ENCODE measurements at regions not wholly inside any gene's neighbourhood (a gene's known extent, or its start where the extent isn't known, plus 50 kb on each side); places are given as distances from the start of the nearest gene placed in this dataset.

DNA sequence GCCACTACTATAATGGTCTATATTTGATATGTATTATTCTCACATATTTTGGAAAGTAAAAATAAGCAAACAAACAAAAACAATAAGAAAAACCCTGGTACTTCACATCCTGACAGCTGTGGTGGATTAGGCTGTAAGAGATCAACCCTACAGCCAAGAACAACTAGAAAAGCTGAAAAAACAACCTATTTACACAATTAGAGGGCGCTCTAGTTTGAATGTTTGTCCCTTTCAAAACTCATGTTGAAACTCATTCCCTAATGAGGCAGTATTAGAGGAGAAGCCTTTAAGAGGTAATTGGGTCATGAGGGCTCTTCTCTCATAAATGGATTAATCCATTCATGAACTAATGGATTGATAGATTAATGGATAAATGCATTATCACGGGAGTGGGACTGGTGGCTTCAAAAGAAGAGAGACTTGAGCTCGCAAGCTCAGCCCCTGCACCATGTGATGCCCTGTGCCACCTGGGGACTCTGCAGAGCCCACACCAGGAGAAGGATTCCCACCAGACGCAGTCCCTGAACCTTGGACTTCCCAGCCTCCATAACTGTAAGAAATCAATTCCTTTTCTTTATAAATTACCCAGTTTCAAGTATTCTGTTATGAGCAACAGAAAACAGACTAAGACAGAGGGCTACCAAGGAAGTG is 733.9 kb upstream of the ARGLU1 start:
- TF ChIP-seq ZNF138 (CRISPR knock-in tag; conservative IDR thresholded peaks at IDR 0.05) (no peak), PRDM15 (CRISPR knock-in tag; IDR thresholded peaks at IDR 0.05) (no peak)
